ENCODE measurements at regions not wholly inside any gene's neighbourhood (a gene's known extent, or its start where the extent isn't known, plus 50 kb on each side); places are given as distances from the start of the nearest gene placed in this dataset.

GRCh38 chr5:143987751-143988560 is 176.0 kb downstream of the HMHB1 start (continued):
- TF ChIP-seq POLR2AphosphoS5 (IDR thresholded peaks at IDR 0.05; ENCODE audit: low read depth, low read length) (no peak), TCF12 (IDR thresholded peaks at IDR 0.05) (no peak), YY1 (IDR thresholded peaks at IDR 0.05; ENCODE audit: low read depth) (no peak), RAD21 (IDR thresholded peaks at IDR 0.05; ENCODE audit: low read length) (no peak), CTCF (IDR thresholded peaks at IDR 0.05) (no peak), USF2 (IDR thresholded peaks at IDR 0.05; ENCODE audit: borderline replicate concordance, low read depth, low read length) (no peak), PBX3 (IDR thresholded peaks at IDR 0.05) (no peak), MXI1 (IDR thresholded peaks at IDR 0.05; ENCODE audit: low read depth, low read length) (no peak), GABPA (IDR thresholded peaks at IDR 0.05; ENCODE audit: low read depth) (no peak), FOSL2 (IDR thresholded peaks at IDR 0.05; ENCODE audit: borderline replicate concordance, low read depth) (no peak)

GRCh38 chr5:143992496-143992895 is 178.0 kb downstream of the YIPF5 start:
- no peak overlapping the region for H3K27ac ChIP-seq (ENCODE audit: low read depth in 2 of 2, low read length in 1 of 2)
- 79% methylated on average over 1 of the region's 1 CpG for WGBS (ENCODE audit: low lambda C conversion rate)
- no peak overlapping the region for H3K4me2 ChIP-seq
- no peaks in the 10 kb centered on the region for H3K27me3 ChIP-seq (ENCODE audit: insufficient read depth)
- no peak for DNase-seq
- no peaks in the 10 kb centered on the region for H3F3A ChIP-seq (replicated peaks; ENCODE audit: insufficient read depth)
- TF ChIP-seq NFIC (IDR thresholded peaks at IDR 0.05; ENCODE audit: borderline replicate concordance) (no peak), SIN3A (IDR thresholded peaks at IDR 0.05; ENCODE audit: borderline replicate concordance, low read depth, low read length) (no peak), POLR2AphosphoS5 (IDR thresholded peaks at IDR 0.05; ENCODE audit: low read depth, low read length) (no peak), YY1 (IDR thresholded peaks at IDR 0.05; ENCODE audit: low read depth) (no peak), RAD21 (IDR thresholded peaks at IDR 0.05; ENCODE audit: low read length) (no peak), TAF1 (IDR thresholded peaks at IDR 0.05; ENCODE audit: borderline replicate concordance, low read depth, low read length) (no peak), CTCF (IDR thresholded peaks at IDR 0.05) (no peak), FOSL2 (IDR thresholded peaks at IDR 0.05; ENCODE audit: borderline replicate concordance, low read depth) (no peak), RFX5 (IDR thresholded peaks at IDR 0.05; ENCODE audit: low read length) (no peak), TEAD4 (IDR thresholded peaks at IDR 0.05; ENCODE audit: borderline replicate concordance, insufficient read depth) (no peak), USF1 (IDR thresholded peaks at IDR 0.05; ENCODE audit: borderline replicate concordance, low read depth) (no peak)
- TF ChIP-seq, protein P1, sequence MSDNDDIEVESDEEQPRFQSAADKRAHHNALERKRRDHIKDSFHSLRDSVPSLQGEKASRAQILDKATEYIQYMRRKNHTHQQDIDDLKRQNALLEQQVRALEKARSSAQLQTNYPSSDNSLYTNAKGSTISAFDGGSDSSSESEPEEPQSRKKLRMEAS (IDR thresholded peaks at IDR 0.05; ENCODE audit: low read depth), result no peak
- H3K36me3 ChIP-seq (replicated peaks in 1 of 2; ENCODE audit: control insufficient read depth in 1 of 2, insufficient read depth in 2 of 2, low read length in 1 of 2), result no peaks in the 10 kb centered on the region
- H3K4me3 ChIP-seq (ENCODE audit: low read depth in 2 of 2, low read length in 1 of 2), result no peak overlapping the region
- no peaks in the 10 kb centered on the region for H3K9me3 ChIP-seq
- H3K9me2 ChIP-seq, result no peaks in the 10 kb centered on the region
- H3K79me2 ChIP-seq (ENCODE audit: insufficient read depth), result no peaks in the 10 kb centered on the region
- H3K4me1 ChIP-seq (ENCODE audit: control insufficient read depth in 1 of 2, insufficient read depth in 2 of 2, low read depth in 1 of 2, low read length in 1 of 2), result no peaks in the 10 kb centered on the region
- CTCF ChIA-PET, result interaction anchor here (0.6 kb wide), 1 partner anchor 771 kb away, joined by 4 read pairs; no protein-coding TSS in a partner anchor
- H3K9ac ChIP-seq, result no peak overlapping the region
- POLR2A ChIA-PET, result no interaction called here
- no peak overlapping the region for H2AFZ ChIP-seq (ENCODE audit: low read depth)
- H4K20me1 ChIP-seq (ENCODE audit: insufficient read depth), result no peaks in the 10 kb centered on the region
